ENCODE measurements at regions not wholly inside any gene's neighbourhood (a gene's known extent, or its start where the extent isn't known, plus 50 kb on each side); places are given as distances from the start of the nearest gene placed in this dataset.
"Not testable (repeated sequence)": the region's sequence is repeated elsewhere in the genome, so short reads cannot be mapped to it uniquely, and the experiment has no call there.

GRCh38 chr2:207216457-207216856, 50.7 kb upstream of the KLF7 start:
- DNase-seq (ENCODE audit: low spot score): no peak

- DNase-seq (ENCODE audit: low spot score): no peak
Observed at GRCh38 chr2:207217442-207217841, 51.7 kb upstream of the KLF7 start.

GRCh38 chr2:207219081-207219630, 53.4 kb upstream of the KLF7 start:
- no peak for DNase-seq (ENCODE audit: low spot score)

- no peak for DNase-seq (ENCODE audit: low spot score)
Observed at GRCh38 chr2:207219676-207220501, 54.1 kb upstream of the KLF7 start.

GRCh38 chr2:207221731-207222130, 56.0 kb upstream of the KLF7 start:
- no peak for DNase-seq (ENCODE audit: low spot score)

GRCh38 chr2:207223051-207223450, 57.3 kb upstream of the KLF7 start:
- no peak for DNase-seq (ENCODE audit: low spot score)

- no peak for DNase-seq (ENCODE audit: low spot score)
Observed at GRCh38 chr2:207224381-207224780, 58.6 kb upstream of the KLF7 start.

GRCh38 chr2:207224791-207225482, 59.2 kb upstream of the KLF7 start:
- no peak for DNase-seq (ENCODE audit: low spot score)

- no peak for DNase-seq (ENCODE audit: low spot score)
Observed at GRCh38 chr2:207225773-207226172, 60.0 kb upstream of the KLF7 start.

- no peak for DNase-seq (ENCODE audit: low spot score)
Observed at GRCh38 chr2:207226243-207226642, 60.5 kb upstream of the KLF7 start.

- DNase-seq (ENCODE audit: low spot score): no peak
Observed at GRCh38 chr2:207226671-207227061, 60.9 kb upstream of the KLF7 start.

GRCh38 chr2:207227062-207227748, 61.5 kb upstream of the KLF7 start:
- DNase-seq (ENCODE audit: low spot score): no peak

GRCh38 chr2:207227749-207228145, 62.0 kb upstream of the KLF7 start:
- DNase-seq (ENCODE audit: low spot score): no peak

GRCh38 chr2:207228402-207228801, 62.7 kb upstream of the KLF7 start:
- no peak for DNase-seq (ENCODE audit: low spot score)

GRCh38 chr2:207229161-207229560, 63.4 kb upstream of the KLF7 start:
- no peak for DNase-seq (ENCODE audit: low spot score)

GRCh38 chr2:207230261-207231105, 64.7 kb upstream of the KLF7 start:
- DNase-seq (ENCODE audit: low spot score): peak; percentile 27

GRCh38 chr2:207231106-207231865, 65.5 kb upstream of the KLF7 start:
- DNase-seq (ENCODE audit: low spot score): no peak

- DNase-seq (ENCODE audit: low spot score): no peak
Observed at GRCh38 chr2:207231967-207232366, 66.2 kb upstream of the KLF7 start.

GRCh38 chr2:207233141-207233540, 67.4 kb upstream of the KLF7 start:
- not testable (repeated sequence) for DNase-seq (ENCODE audit: low spot score)

- no peak for DNase-seq (ENCODE audit: low spot score)
Observed at GRCh38 chr2:207233731-207234130, 68.0 kb upstream of the KLF7 start.

GRCh38 chr2:207235621-207236020, 69.9 kb upstream of the KLF7 start:
- DNase-seq (ENCODE audit: low spot score): no peak

Data from hematopoietic multipotent progenitor cell treated with erythropoietin and hydrocortisone succinate and interleukin-3 and kit ligand, for 15 days (in vitro differentiated cells).